ENCODE measurements at regions not wholly inside any gene's neighbourhood (a gene's known extent, or its start where the extent isn't known, plus 50 kb on each side); places are given as distances from the start of the nearest gene placed in this dataset.

- TF ChIP-seq CTCF (IDR thresholded peaks at IDR 0.05; ENCODE audit: insufficient read depth, low read length) (no peak), POLR2AphosphoS5 (IDR thresholded peaks at IDR 0.05; ENCODE audit: low read depth) (no peak), GABPA (IDR thresholded peaks at IDR 0.05; ENCODE audit: low read depth) (no peak), REST (IDR thresholded peaks at IDR 0.05; ENCODE audit: insufficient replicate concordance, low read depth) (no peak), SPI1 (IDR thresholded peaks at IDR 0.05; ENCODE audit: borderline replicate concordance, low read depth) (no peak)
These were observed 172.4 kb upstream of the GRIN2B start for GRCh38 chr12:14153803-14154202.
